ENCODE measurements at regions not wholly inside any gene's neighbourhood (a gene's known extent, or its start where the extent isn't known, plus 50 kb on each side); places are given as distances from the start of the nearest gene placed in this dataset.

DNA sequence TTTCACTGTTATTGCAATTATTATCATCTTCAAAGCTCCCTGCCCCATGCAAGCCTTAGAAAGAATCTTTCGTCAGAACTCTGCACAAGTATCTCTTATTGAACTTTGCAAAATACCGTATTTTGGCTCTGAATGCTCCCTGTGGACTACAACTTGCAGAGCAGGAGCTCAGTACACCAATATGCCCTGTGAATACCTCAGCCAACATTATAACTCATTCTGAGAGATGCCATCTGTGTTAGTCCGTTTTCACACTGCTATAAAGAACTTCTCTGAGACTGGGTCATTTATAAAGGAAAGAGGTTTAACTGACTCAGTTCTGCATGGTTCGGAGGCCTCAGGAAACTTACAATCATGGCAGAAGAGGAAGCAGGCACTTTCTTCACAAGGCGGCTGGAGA lies 87.2 kb upstream of the XYLT1 start:
- TF ChIP-seq, protein P1, sequence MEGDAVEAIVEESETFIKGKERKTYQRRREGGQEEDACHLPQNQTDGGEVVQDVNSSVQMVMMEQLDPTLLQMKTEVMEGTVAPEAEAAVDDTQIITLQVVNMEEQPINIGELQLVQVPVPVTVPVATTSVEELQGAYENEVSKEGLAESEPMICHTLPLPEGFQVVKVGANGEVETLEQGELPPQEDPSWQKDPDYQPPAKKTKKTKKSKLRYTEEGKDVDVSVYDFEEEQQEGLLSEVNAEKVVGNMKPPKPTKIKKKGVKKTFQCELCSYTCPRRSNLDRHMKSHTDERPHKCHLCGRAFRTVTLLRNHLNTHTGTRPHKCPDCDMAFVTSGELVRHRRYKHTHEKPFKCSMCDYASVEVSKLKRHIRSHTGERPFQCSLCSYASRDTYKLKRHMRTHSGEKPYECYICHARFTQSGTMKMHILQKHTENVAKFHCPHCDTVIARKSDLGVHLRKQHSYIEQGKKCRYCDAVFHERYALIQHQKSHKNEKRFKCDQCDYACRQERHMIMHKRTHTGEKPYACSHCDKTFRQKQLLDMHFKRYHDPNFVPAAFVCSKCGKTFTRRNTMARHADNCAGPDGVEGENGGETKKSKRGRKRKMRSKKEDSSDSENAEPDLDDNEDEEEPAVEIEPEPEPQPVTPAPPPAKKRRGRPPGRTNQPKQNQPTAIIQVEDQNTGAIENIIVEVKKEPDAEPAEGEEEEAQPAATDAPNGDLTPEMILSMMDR (IDR thresholded peaks at IDR 0.05; ENCODE audit: low read depth, low read length, poor library complexity, severe bottlenecking), result no peak
- TF ChIP-seq EZH2phosphoT487 (IDR thresholded peaks at IDR 0.05; ENCODE audit: borderline replicate concordance, low read length), result no peak
